CD4-positive, CD25-positive, alpha-beta regulatory T cell (primary cell): ENCODE measurements at regions not wholly inside any gene's neighbourhood (a gene's known extent, or its start where the extent isn't known, plus 50 kb on each side); places are given as distances from the start of the nearest gene placed in this dataset.

Source experiments
- ATAC-seq, 2 donors: fragments of 150-1000 bp; cut with Tn5 transposase; one replicate each; pipeline ENCODE4 v1.10.0; 2021; ENCODE audit warnings: low read depth in 2 of 2, moderate number of reproducible peaks in 2 of 2, moderate library complexity in 1 of 2
- DNase-seq, 3 donors: peaks; one replicate each; pipeline versions ENCODE4 v3.0.0 to v3.0.0-alpha.2; 2012 to 2022; ENCODE audit warnings: mixed read lengths in 1 of 3
- H3K27ac ChIP-seq: one replicate; pipeline ENCODE4 v1.7.0; 2013; ENCODE audit warnings: mild to moderate bottlenecking, low read length; ENCODE audit not compliant: insufficient read depth, poor library complexity, severe bottlenecking
- H3K27me3 ChIP-seq: one replicate; pipeline ENCODE4 v1.7.0; 2013; ENCODE audit warnings: low read length; ENCODE audit not compliant: control insufficient read depth, insufficient read depth
- H3K36me3 ChIP-seq: one replicate; pipeline ENCODE4 v1.7.0; 2013; ENCODE audit warnings: mild to moderate bottlenecking, low read length, moderate library complexity; ENCODE audit not compliant: control insufficient read depth, insufficient read depth
- H3K4me1 ChIP-seq: 2 replicates; pipeline ENCODE4 v1.7.0; 2013; ENCODE audit warnings: mild to moderate bottlenecking, low read length; ENCODE audit not compliant: insufficient read depth, control insufficient read depth, poor library complexity, severe bottlenecking
- H3K4me3 ChIP-seq: one replicate; pipeline ENCODE4 v1.7.0; 2013; ENCODE audit warnings: low read depth, mild to moderate bottlenecking, low read length, moderate library complexity
- H3K9me3 ChIP-seq, 2 experiments: 1 replicate in 1 of 2; 2 replicates in 1 of 2; pipeline ENCODE4 v1.7.0; 2013; ENCODE audit warnings: low read length in 2 of 2, mild to moderate bottlenecking in 1 of 2, moderate library complexity in 1 of 2; ENCODE audit not compliant: control insufficient read depth in 2 of 2
- H3K27ac Mint-ChIP-seq, 3 donors: one replicate each; pipeline ENCODE4 v1.8.0; 2020 to 2022; ENCODE audit warnings: mild to moderate bottlenecking in 3 of 3, mixed read lengths in 3 of 3, moderate library complexity in 2 of 3
- H3K27me3 Mint-ChIP-seq: one replicate; pipeline ENCODE4 v1.8.0; 2022; ENCODE audit warnings: mild to moderate bottlenecking, mixed read lengths
- H3K36me3 Mint-ChIP-seq: one replicate; pipeline ENCODE4 v1.8.0; 2020; ENCODE audit warnings: mixed read lengths
- H3K4me1 Mint-ChIP-seq, 4 donors: one replicate each; pipeline ENCODE4 v1.8.0; 2020 to 2022; ENCODE audit warnings: mixed read lengths in 4 of 4, mild to moderate bottlenecking in 1 of 4
- H3K4me3 Mint-ChIP-seq, 4 donors: one replicate each; pipeline ENCODE4 v1.8.0; 2020 to 2022; ENCODE audit warnings: mild to moderate bottlenecking in 4 of 4, mixed read lengths in 4 of 4, moderate library complexity in 3 of 4
- H3K9me3 Mint-ChIP-seq, 7 donors: one replicate each; pipeline ENCODE4 v1.8.0; 2020 to 2022; ENCODE audit warnings: mixed read lengths in 7 of 7, mild to moderate bottlenecking in 3 of 7, moderate library complexity in 2 of 7

DNA sequence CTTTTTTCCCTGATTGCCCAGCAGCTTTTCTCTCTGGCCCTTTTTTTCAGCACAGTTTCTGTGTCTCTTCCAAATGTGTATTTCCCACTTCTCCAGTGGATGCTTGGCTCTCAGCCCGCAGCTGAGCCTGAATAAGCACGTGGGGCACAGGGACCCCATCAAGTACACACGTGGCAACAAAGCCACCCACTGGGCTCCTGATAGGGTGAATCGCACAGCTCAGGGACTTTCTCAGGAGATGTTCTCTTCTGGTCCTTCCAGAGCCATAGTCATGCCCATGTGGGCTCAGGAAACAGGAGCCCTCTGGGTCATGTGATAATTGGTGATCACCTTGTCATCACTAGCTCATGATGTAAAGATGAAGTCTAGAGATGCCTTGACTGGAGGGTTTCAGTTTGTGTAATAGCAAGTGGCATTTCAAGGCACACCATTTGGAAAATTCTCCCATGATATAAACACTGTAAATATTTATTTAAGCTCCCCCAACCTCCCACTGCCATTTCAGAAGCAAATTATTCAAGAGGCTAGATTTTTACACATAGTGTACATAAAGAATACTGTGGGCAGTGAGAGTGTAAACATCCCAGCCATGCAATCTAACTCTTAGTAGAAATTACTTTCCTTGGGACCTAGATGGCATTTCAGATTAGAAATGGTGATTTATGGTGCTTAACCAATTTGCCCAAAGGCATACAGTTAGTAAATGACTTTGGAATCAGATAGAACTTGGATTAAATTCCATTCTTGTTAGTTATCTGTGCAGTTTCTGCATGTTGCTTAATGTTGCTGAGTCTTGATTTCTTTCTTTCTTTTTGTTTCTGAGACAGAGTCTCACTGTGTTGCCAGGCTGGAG lies 597.5 kb downstream of the SLC4A3 start:
- H3K4me1 Mint-ChIP-seq: no peaks in the 10 kb centered on the region
- Histone ChIP-seq H3K27ac (no peak overlapping the region), H3K27me3 (no peaks in the 10 kb centered on the region), H3K4me1 (no peaks in the 10 kb centered on the region), H3K9me3 (no peaks in the 10 kb centered on the region), H3K4me3 (no peak overlapping the region), H3K36me3 (no peaks in the 10 kb centered on the region)
- ATAC-seq (no peak), DNase-seq (no peak)
- H3K9me3 Mint-ChIP-seq: peaks cover 0 to 13% (median 0%) of the 10 kb centered on the region in 7 donors
- H3K27ac Mint-ChIP-seq: no peak overlapping the region
- no peak overlapping the region for H3K4me3 Mint-ChIP-seq
- no peaks in the 10 kb centered on the region for H3K36me3 Mint-ChIP-seq
- H3K27me3 Mint-ChIP-seq: no peaks in the 10 kb centered on the region

DNA sequence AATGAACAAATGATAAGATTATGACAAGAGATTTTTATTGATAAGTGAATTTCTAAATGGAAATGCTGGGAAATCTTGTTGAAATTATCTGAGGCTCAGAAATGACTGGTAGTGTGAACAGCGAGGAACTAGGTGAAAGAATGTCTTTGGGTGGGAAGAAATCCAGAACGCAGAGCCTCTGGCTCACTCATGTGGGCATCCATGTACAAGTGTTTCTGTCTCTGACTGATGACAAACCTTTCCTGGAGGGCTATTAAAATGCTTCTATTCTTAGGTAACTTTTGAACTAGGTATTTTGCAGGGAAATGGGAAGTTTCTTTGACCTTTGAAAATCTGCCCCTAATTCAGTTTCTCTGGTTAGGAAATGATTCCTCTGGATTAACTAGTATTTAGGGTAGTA lies 598.6 kb downstream of the SLC4A3 start:
- no peaks in the 10 kb centered on the region for H3K9me3 ChIP-seq
- ATAC-seq (no peak), DNase-seq (no peak)
- peaks cover 0 to 13% (median 0%) of the 10 kb centered on the region in 7 donors for H3K9me3 Mint-ChIP-seq
- no peaks in the 10 kb centered on the region for H3K36me3 ChIP-seq
- H3K27me3 Mint-ChIP-seq: no peaks in the 10 kb centered on the region
- H3K27me3 ChIP-seq: no peaks in the 10 kb centered on the region
- no peaks in the 10 kb centered on the region for H3K4me1 ChIP-seq
- no peak overlapping the region for H3K4me3 Mint-ChIP-seq
- H3K27ac ChIP-seq: no peak overlapping the region
- no peaks in the 10 kb centered on the region for H3K36me3 Mint-ChIP-seq
- H3K4me3 ChIP-seq: no peak overlapping the region
- H3K4me1 Mint-ChIP-seq: no peaks in the 10 kb centered on the region
- H3K27ac Mint-ChIP-seq: no peak overlapping the region

DNA sequence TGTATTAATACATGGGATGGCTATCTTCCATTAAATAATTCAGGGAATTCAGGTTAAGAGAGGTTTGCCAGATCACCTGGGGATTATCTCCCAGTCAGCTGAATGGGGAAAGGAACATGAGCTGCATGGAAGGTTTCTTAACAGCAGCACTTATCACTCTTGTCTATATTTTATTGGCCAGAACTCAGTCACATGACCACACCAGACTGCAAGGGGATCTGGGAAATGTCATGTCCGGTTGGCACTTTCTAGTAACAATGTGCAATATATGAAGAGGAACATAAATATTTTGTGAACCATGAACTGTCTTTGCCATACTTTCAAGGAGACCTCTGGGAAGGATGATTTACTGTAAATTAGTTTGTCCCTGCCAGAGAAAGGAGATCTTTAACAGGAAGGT lies 599.1 kb downstream of the SLC4A3 start:
- no peak overlapping the region for H3K4me3 Mint-ChIP-seq
- no peaks in the 10 kb centered on the region for H3K36me3 ChIP-seq
- DNase-seq (no peak), ATAC-seq (no peak)
- no peak overlapping the region for H3K27ac ChIP-seq
- no peaks in the 10 kb centered on the region for H3K36me3 Mint-ChIP-seq
- no peaks in the 10 kb centered on the region for H3K27me3 Mint-ChIP-seq
- H3K27me3 ChIP-seq: no peaks in the 10 kb centered on the region
- H3K27ac Mint-ChIP-seq: no peak overlapping the region
- peaks cover 0 to 13% (median 0%) of the 10 kb centered on the region in 7 donors for H3K9me3 Mint-ChIP-seq
- H3K4me1 ChIP-seq: no peaks in the 10 kb centered on the region
- H3K9me3 ChIP-seq: no peaks in the 10 kb centered on the region
- no peaks in the 10 kb centered on the region for H3K4me1 Mint-ChIP-seq
- no peak overlapping the region for H3K4me3 ChIP-seq

DNA sequence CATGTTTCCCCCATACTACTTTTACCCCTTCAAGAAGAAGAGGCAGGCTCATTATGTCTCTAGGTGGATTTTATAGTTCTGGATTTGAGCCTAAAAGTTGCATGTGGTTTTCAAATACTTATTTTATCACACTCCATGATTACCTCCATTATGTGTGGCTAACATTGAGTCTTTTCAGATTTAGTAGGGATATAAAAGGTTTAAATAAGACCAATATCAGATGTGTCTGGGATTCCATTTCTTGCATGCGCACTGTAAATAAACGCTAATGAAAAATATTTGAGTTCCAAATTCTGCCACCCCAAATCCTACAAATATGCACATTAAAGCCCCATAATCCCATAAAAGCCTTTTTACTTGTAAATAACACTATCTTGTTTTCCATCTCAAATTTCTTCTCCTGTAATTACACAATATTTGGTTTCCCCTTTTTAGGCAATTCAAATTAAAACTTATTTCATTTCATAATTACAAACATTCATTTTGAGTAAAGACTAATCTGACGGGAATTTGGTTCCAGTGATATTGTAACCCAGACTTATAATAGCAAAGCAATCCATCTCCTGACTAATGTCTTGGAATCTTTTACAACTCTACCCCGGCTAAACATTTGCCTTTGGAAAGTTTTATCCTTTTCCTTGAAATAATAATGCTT lies 600.0 kb downstream of the SLC4A3 start:
- DNase-seq (no peak), ATAC-seq (no peak)
- no peaks in the 10 kb centered on the region for H3K27me3 Mint-ChIP-seq
- H3K9me3 ChIP-seq: no peaks in the 10 kb centered on the region
- H3K4me1 Mint-ChIP-seq: no peaks in the 10 kb centered on the region
- H3K27me3 ChIP-seq: no peaks in the 10 kb centered on the region
- H3K4me1 ChIP-seq: no peaks in the 10 kb centered on the region
- no peaks in the 10 kb centered on the region for H3K36me3 ChIP-seq
- H3K27ac Mint-ChIP-seq: no peak overlapping the region
- H3K4me3 Mint-ChIP-seq: no peak overlapping the region
- H3K4me3 ChIP-seq: no peak overlapping the region
- peaks cover 0 to 13% (median 0%) of the 10 kb centered on the region in 7 donors for H3K9me3 Mint-ChIP-seq
- H3K27ac ChIP-seq: no peak overlapping the region
- H3K36me3 Mint-ChIP-seq: no peaks in the 10 kb centered on the region

DNA sequence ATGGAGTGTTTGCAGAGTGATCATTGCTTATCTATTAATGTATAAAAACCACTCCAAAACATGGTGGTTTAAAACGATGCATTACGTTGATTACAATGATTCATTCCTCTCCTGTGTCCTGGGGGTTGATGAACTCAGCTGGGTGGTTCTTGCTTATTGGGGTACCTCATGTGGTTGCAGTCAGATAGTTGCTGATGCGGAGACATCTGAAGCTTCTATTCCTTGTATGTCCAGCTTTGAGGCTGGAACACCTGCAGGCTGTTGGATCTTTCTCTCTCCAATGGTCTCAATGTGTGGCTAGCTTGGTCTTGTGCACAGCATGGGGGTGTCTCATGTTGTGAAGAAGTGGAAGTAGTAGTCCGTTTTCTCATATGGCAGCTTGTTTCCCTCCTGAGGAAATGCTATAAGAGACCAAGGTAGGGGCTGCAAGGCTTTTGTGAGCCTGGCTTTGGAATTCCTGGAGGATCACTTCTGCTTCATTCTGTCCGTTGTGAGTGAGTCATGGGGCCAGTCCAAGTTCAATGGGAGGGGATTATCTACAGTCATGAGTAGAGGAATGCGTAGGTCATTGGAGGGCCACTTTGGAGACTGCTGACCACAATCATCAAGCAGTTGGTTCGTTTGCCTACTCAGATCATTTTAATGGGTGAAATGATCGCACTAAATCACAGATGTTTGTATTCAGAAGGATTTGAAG lies 601.0 kb downstream of the SLC4A3 start:
- Histone ChIP-seq H3K9me3 (no peaks in the 10 kb centered on the region), H3K36me3 (no peaks in the 10 kb centered on the region), H3K4me3 (no peak overlapping the region), H3K27ac (no peak overlapping the region), H3K4me1 (no peaks in the 10 kb centered on the region), H3K27me3 (no peaks in the 10 kb centered on the region)
- ATAC-seq (no peak), DNase-seq (no peak)
- Mint-ChIP-seq H3K9me3 (peaks cover 0 to 8% (median 0%) of the 10 kb centered on the region in 7 donors), H3K4me3 (no peak overlapping the region), H3K36me3 (no peaks in the 10 kb centered on the region), H3K27me3 (no peaks in the 10 kb centered on the region), H3K27ac (no peak overlapping the region), H3K4me1 (no peaks in the 10 kb centered on the region)

DNA sequence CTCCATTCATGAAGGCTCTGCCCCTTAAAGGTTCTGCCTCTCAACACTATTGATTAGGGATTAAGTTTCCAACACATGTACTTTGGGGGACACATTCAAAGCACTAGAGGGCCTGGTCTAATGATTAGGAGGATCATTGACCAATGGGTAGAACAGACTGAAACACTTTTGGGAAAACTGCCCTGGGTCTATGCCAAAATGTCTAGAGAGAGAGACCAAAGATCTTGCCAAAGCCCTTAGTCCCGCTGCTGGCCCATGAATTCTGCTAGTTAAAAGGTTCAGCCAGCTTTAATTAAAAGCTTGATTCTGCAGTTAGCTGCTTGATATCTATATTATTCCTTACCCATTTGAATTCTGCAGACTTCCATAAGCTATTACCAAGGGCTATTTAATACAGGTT lies 613.2 kb downstream of the SLC4A3 start:
- no peaks in the 10 kb centered on the region for H3K9me3 ChIP-seq
- H3K27ac ChIP-seq: no peak overlapping the region
- H3K4me3 ChIP-seq: no peak overlapping the region
- no peaks in the 10 kb centered on the region for H3K36me3 ChIP-seq
- Mint-ChIP-seq H3K36me3 (no peaks in the 10 kb centered on the region), H3K4me1 (no peaks in the 10 kb centered on the region), H3K9me3 (peaks cover 0 to 8% (median 0%) of the 10 kb centered on the region in 7 donors), H3K27ac (no peak overlapping the region), H3K27me3 (no peaks in the 10 kb centered on the region), H3K4me3 (no peak overlapping the region)
- no peaks in the 10 kb centered on the region for H3K4me1 ChIP-seq
- H3K27me3 ChIP-seq: no peaks in the 10 kb centered on the region
- DNase-seq (no peak), ATAC-seq (no peak)

DNA sequence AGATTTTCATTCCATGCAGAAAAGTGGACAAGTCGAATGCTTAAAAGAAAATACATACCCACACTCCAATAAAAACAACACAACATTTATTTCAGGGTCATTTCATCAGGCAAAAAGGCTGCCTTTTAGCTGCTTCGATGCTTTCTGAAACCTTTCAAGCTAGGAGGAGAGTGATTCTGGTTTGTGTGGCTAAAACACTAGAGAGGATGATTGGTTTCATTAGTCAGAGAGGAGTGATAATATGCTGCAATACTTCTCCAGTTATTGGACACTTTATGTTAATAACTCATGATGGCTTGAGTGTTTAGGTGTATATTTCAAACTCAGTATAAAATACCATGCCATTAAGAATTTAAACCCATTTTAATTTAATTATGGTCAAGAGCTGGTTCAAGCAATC lies 614.0 kb downstream of the SLC4A3 start:
- no peak for DNase-seq
- Mint-ChIP-seq H3K27me3 (no peaks in the 10 kb centered on the region), H3K9me3 (peaks cover 0 to 5% (median 0%) of the 10 kb centered on the region in 7 donors), H3K27ac (no peak overlapping the region), H3K4me1 (no peaks in the 10 kb centered on the region), H3K36me3 (no peaks in the 10 kb centered on the region), H3K4me3 (no peak overlapping the region)
- H3K27me3 ChIP-seq: no peaks in the 10 kb centered on the region
- no peak for ATAC-seq
- no peaks in the 10 kb centered on the region for H3K9me3 ChIP-seq
- H3K36me3 ChIP-seq: no peaks in the 10 kb centered on the region
- no peak overlapping the region for H3K4me3 ChIP-seq
- H3K4me1 ChIP-seq: no peaks in the 10 kb centered on the region
- H3K27ac ChIP-seq: no peak overlapping the region
